ENCODE measurements at regions not wholly inside any gene's neighbourhood (a gene's known extent, or its start where the extent isn't known, plus 50 kb on each side); places are given as distances from the start of the nearest gene placed in this dataset.

DNA sequence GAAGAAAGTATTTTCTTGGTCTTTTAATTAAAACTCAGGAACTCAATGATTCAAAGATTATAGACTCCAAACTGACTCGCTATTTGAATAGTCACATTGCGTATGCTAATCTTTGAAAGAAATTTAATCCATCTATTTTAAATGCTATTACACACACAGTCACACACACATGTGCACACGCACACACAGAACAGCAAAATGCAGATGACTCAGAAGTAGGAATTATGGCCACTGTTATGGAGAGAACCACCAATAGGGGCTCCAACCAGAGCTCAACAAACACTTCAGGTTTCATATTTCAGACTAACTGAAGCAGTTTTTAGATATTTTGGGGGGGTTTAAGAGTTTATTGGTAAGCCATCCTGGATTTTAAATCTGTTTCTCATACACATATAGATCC lies 1917.9 kb downstream of the EFNA5 start:
- H3K23ac ChIP-seq (ENCODE audit: low read depth, low read length): no peak overlapping the region
- no peaks in the 10 kb centered on the region for H3K4me1 ChIP-seq (ENCODE audit: control insufficient read depth, insufficient read depth, low read length)
- no peak overlapping the region for H4K8ac ChIP-seq (ENCODE audit: low read depth in 2 of 2, low read length in 2 of 2)
- no peaks in the 10 kb centered on the region for H4K20me1 ChIP-seq (ENCODE audit: insufficient read depth, low read length)
- ATAC-seq (ENCODE audit: low read depth) (no peak), DNase-seq (peak; percentile 50)
- H2BK120ac ChIP-seq (ENCODE audit: low read depth, low read length): no peak overlapping the region
- H3K4me2 ChIP-seq (ENCODE audit: low read depth, low read length): no peak overlapping the region
- H3K27me3 ChIP-seq (ENCODE audit: control insufficient read depth, insufficient read depth, low read length): no peaks in the 10 kb centered on the region
- H2AFZ ChIP-seq (replicated peaks; ENCODE audit: low read length, poor library complexity): no peak overlapping the region
- no TSS peak for BruUV-seq (replicated peaks)
- dilution Hi-C loops (cut with HindIII; ENCODE audit: low sequenced_read_pairs, unreplicated experiment): no loop called here
- H3K9ac ChIP-seq (ENCODE audit: low read depth, low read length): no peak overlapping the region
- intact Hi-C loops (cut with micrococcal nuclease): no loop called here
- ChIA-PET POLR2A (ENCODE audit: unreplicated experiment) (no interaction called here), CTCF (no interaction called here)
- no peak overlapping the region for H3K56ac ChIP-seq (ENCODE audit: extremely low read depth, insufficient read depth, low read length)
- no peak overlapping the region for H4K5ac ChIP-seq (ENCODE audit: low read depth, low read length)
- H2AK9ac ChIP-seq (replicated peaks; ENCODE audit: low read depth, low read length, poor library complexity): no peak overlapping the region
- WGBS, 2 experiments (ENCODE audit: extremely low coverage in 2 of 2, insufficient read length in 1 of 2): no CpG with 5 or more reads among the region's 3 CpGs
- H3K4ac ChIP-seq (ENCODE audit: low read depth, low read length): no peak overlapping the region
- no peak overlapping the region for H3K4me3 ChIP-seq (ENCODE audit: insufficient read depth, low read depth, low read length)
- in situ Hi-C loops (cut with MboI; ENCODE audit: low sequenced_read_pairs): no loop called here
- no peak overlapping the region for H3K27ac ChIP-seq (ENCODE audit: insufficient read depth, low read length)
- no peak overlapping the region for H3K14ac ChIP-seq (replicated peaks; ENCODE audit: low read depth, low read length)
- H3K18ac ChIP-seq (ENCODE audit: low read depth, low read length): no peak overlapping the region
- H2BK5ac ChIP-seq (ENCODE audit: low read depth, low read length, poor library complexity, severe bottlenecking): no peak overlapping the region
- H3K36me3 ChIP-seq (ENCODE audit: control insufficient read depth, insufficient read depth, low read length): no peaks in the 10 kb centered on the region
- H3K9me3 ChIP-seq (ENCODE audit: control insufficient read depth, insufficient read depth, low read length): no peaks in the 10 kb centered on the region; the same call in 1 of the 2 replicates
- H3K9me1 ChIP-seq (ENCODE audit: insufficient read depth, low read length): no peaks in the 10 kb centered on the region
- H2BK15ac ChIP-seq (ENCODE audit: low read depth, low read length): no peak overlapping the region
- no peak overlapping the region for H2BK20ac ChIP-seq (ENCODE audit: low read depth, low read length)
- H3K79me1 ChIP-seq (ENCODE audit: low read depth in 1 of 2, low read length in 2 of 2): no peaks in the 10 kb centered on the region
- no peak overlapping the region for H4K91ac ChIP-seq (ENCODE audit: insufficient read depth, low read depth, low read length)
- TF ChIP-seq, protein P1, sequence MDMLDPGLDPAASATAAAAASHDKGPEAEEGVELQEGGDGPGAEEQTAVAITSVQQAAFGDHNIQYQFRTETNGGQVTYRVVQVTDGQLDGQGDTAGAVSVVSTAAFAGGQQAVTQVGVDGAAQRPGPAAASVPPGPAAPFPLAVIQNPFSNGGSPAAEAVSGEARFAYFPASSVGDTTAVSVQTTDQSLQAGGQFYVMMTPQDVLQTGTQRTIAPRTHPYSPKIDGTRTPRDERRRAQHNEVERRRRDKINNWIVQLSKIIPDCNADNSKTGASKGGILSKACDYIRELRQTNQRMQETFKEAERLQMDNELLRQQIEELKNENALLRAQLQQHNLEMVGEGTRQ (IDR thresholded peaks at IDR 0.05; ENCODE audit: low read depth, low read length): no peak
- TF ChIP-seq BHLHE40 (IDR thresholded peaks at IDR 0.05; ENCODE audit: low read depth, low read length) (no peak), RAD21 (IDR thresholded peaks at IDR 0.05; ENCODE audit: low read length) (no peak), CEBPB (IDR thresholded peaks at IDR 0.05; ENCODE audit: low read depth, low read length) (no peak), MXI1 (IDR thresholded peaks at IDR 0.05; ENCODE audit: borderline replicate concordance, low read depth, low read length) (no peak), RCOR1 (IDR thresholded peaks at IDR 0.05; ENCODE audit: insufficient replicate concordance, low read length) (no peak), FOS (IDR thresholded peaks at IDR 0.05; ENCODE audit: low read depth, low read length) (no peak), RFX5 (IDR thresholded peaks at IDR 0.05; ENCODE audit: low read depth, low read length) (no peak), NFE2L2 (IDR thresholded peaks at IDR 0.05; ENCODE audit: low read depth, low read length) (no peak), SMC3 (IDR thresholded peaks at IDR 0.05; ENCODE audit: low read depth, low read length) (no peak), MAZ (IDR thresholded peaks at IDR 0.05; ENCODE audit: borderline replicate concordance, low read depth, low read length) (no peak), MAFK (IDR thresholded peaks at IDR 0.05; ENCODE audit: low read depth, low read length) (no peak), POLR2A (IDR thresholded peaks at IDR 0.05; ENCODE audit: low read depth, low read length) (no peak), CHD1 (IDR thresholded peaks at IDR 0.05; ENCODE audit: low read depth, low read length) (no peak)
- TF ChIP-seq, protein P2, sequence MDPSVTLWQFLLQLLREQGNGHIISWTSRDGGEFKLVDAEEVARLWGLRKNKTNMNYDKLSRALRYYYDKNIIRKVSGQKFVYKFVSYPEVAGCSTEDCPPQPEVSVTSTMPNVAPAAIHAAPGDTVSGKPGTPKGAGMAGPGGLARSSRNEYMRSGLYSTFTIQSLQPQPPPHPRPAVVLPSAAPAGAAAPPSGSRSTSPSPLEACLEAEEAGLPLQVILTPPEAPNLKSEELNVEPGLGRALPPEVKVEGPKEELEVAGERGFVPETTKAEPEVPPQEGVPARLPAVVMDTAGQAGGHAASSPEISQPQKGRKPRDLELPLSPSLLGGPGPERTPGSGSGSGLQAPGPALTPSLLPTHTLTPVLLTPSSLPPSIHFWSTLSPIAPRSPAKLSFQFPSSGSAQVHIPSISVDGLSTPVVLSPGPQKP (IDR thresholded peaks at IDR 0.05; ENCODE audit: borderline replicate concordance, low read depth, low read length): no peak
- TF ChIP-seq, protein P3, sequence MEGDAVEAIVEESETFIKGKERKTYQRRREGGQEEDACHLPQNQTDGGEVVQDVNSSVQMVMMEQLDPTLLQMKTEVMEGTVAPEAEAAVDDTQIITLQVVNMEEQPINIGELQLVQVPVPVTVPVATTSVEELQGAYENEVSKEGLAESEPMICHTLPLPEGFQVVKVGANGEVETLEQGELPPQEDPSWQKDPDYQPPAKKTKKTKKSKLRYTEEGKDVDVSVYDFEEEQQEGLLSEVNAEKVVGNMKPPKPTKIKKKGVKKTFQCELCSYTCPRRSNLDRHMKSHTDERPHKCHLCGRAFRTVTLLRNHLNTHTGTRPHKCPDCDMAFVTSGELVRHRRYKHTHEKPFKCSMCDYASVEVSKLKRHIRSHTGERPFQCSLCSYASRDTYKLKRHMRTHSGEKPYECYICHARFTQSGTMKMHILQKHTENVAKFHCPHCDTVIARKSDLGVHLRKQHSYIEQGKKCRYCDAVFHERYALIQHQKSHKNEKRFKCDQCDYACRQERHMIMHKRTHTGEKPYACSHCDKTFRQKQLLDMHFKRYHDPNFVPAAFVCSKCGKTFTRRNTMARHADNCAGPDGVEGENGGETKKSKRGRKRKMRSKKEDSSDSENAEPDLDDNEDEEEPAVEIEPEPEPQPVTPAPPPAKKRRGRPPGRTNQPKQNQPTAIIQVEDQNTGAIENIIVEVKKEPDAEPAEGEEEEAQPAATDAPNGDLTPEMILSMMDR (conservative IDR thresholded peaks at IDR 0.05; ENCODE audit: low read depth, low read length): no peak
- no peak overlapping the region for H2AK5ac ChIP-seq (ENCODE audit: low read depth, low read length)

Data from IMR-90 (cell line).